Spleen (tissue), 7 donors: ENCODE measurements at regions not wholly inside any gene's neighbourhood (a gene's known extent, or its start where the extent isn't known, plus 50 kb on each side); places are given as distances from the start of the nearest gene placed in this dataset.

Source experiments
- CTCF ChIP-seq, 11 experiments: fragments of 200-600 bp in 7 of 11; fragments of 450-650 bp in 4 of 11; sonication (generic) in 4 of 11; IDR thresholded peaks in 8 of 11; conservative IDR thresholded peaks in 3 of 11; 1 replicate in 7 of 11; 2 replicates in 4 of 11; pipeline versions ENCODE4 v1.4.0 to v1.8.0; 2016 to 2021; ENCODE audit warnings: antibody characterized with exemption in 11 of 11, inconsistent platforms in 4 of 11, mild to moderate bottlenecking in 1 of 11
- POLR2A ChIP-seq, 3 donors: fragments of 450-650 bp; IDR thresholded peaks; one replicate each; pipeline ENCODE4 v1.5.1; 2017; ENCODE audit warnings: antibody characterized with exemption in 3 of 3, mild to moderate bottlenecking in 1 of 3
- donor health status: DM: no; HTN: no; CAD: no; lungs with moderate emphysema.
- donor health status: DM: no; HTN: no; CAD: no.
- donor health status: DM: no; HTN: no; CAD: no.

DNA sequence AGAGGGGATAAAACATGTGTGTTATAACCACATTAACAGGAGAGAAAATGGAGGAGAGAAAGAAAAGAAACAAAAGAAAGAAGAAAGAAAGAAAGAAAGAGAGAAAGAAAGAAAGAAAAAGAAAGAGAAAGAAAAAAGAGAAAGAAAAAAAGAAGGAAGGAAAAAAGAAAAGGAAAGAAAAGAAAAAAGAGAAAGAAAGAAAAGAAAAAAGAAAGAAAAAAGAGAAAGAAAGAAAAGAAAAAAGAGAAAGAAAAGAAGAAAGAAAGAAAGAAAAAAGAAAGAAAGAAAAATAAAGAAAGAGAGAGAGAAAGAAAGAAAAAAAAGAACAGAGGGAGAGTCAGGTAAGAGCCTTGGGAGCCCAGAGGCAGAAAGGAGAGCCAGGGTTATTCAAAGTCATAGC lies 446.6 kb upstream of the ASIC2 start:
- no peak for TF ChIP-seq CTCF (IDR thresholded peaks at IDR 0.05 in 8 of 11, conservative IDR thresholded peaks at IDR 0.05 in 3 of 11)
- TF ChIP-seq POLR2A (IDR thresholded peaks at IDR 0.05), result no peak
